GM20431 (cell line): ENCODE measurements at regions not wholly inside any gene's neighbourhood (a gene's known extent, or its start where the extent isn't known, plus 50 kb on each side); places are given as distances from the start of the nearest gene placed in this dataset.
"Not testable (repeated sequence)": the region's sequence is repeated elsewhere in the genome, so short reads cannot be mapped to it uniquely, and the experiment has no call there.

ENCODE experiments used
- in situ Hi-C: fragments of 300-500 bp; cut with MseI, MboI; formaldehyde crosslinking; loops from one replicate; pipeline ENCODE4 v1.15.0; 2020; ENCODE audit warnings: low sequenced_read_pairs; ENCODE audit not compliant: unreplicated experiment

DNA sequence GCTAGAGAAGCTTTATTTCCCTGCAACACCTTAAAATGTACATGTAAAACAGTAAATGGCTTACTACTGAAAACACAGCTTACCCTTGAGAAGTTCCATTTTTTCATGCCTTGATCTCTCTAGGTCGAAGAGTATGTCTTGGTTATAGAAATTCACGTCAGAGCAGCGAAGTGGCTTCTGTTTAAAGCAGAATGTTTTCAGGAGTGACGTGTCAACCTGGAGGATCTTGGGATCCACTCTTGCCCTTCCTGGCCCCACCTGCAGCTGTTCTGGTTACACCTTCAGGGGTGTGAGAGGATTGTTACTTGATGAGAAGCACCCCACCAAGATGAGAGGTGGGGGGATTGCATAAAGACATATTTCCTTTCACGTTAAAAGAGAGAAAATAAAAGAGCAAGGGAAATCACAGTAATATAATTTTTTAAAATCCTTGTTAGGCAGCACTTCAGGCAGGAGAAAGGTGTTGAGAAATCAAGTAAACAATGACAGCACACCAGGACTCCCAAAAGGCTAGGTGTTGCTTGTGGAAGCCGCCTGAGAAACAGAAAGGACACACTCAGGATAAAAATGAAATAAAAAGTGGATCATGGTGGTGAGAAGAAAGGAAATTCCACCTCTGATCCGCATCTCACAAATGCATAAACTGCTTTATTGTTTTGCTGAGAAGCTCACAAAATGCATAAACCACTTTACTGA is 149.7 kb downstream of the UNC5CL start:
- in situ Hi-C loops, result no loop called here

DNA sequence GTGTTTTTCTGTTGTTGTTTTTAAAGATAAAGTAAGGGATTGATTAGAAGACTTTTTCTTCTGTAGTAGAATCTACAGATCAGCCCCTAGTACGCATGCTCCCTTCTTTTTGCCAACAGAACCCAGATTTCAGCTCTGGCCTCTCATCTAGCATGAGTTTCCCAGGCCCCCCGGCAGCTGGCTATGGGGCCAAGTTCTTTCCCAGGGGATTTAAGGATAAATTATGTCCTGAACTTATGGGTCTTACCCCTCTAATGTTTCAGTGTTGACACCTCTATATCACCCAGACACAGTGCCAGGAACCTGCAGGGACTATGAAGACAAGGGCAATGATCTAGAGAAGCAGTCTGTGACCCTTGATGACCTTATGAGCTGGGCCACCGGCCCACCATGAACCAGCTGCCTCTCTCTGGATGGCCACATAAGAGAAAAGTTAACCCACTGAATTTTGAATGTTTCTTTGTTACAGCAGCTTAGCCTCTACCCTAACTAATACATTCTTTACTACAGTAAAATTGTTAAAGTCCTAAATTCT is 150.5 kb downstream of the UNC5CL start:
- in situ Hi-C loops, result no loop called here

DNA sequence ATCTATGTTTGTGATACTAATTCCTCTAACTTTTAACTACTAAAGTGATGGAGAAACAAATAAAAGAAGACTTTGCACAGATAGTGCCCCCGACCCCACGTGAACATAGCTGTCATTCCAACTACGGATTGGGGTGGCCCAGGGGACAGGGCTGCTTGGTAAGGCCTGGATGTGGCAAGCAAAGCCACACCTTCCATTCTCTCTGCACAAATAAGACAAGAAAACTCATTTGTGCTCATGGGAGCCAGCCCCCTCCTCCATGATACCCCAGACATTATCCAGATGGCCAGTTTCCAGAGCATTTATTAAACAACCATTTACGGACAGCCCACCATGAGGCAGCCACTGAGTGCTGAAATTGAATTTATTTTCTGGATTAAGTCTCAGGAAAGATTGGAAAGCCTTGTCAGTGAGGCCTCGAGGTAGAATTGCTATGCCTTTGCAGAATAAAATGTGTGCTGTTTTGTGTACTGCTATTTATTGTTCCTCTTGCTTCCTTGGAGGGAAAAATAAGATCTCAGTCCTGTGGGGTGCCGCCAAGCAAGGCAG is 151.2 kb downstream of the UNC5CL start:
- in situ Hi-C loops, result no loop called here

DNA sequence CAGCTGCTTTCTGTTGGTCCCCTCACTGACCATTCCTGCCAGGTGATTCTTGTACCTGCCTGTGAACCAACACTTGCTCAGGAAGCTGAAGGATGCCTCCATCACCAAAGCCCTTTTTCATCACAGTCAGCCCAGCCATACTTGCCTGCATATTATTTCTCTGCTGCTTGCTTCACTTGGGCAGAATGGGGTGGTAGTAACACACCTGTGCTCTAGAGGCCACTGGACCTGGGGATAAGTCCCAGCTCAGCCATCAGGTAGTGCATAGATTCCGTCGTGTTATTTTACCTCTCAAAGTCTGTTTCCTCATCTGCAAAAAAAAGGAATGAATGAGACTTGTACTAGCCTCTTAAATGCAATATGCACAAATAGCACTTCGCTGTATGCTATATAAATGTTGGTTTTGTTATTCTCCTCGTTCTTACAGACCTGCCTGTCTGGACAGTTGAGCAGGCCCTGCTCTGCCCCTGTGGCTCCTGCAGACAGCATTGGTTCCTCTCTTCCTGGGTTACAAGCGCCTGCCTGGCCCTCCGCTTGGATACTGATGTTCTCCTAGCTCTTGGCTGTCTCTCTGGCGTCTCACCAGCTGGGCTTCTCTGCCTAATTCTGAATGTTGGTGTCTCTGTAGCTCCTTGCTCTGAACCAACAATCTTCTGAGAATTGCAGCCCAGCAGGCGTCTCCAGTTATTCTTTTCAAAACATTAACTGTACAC is 151.8 kb downstream of the UNC5CL start:
- in situ Hi-C loops, result no loop called here

DNA sequence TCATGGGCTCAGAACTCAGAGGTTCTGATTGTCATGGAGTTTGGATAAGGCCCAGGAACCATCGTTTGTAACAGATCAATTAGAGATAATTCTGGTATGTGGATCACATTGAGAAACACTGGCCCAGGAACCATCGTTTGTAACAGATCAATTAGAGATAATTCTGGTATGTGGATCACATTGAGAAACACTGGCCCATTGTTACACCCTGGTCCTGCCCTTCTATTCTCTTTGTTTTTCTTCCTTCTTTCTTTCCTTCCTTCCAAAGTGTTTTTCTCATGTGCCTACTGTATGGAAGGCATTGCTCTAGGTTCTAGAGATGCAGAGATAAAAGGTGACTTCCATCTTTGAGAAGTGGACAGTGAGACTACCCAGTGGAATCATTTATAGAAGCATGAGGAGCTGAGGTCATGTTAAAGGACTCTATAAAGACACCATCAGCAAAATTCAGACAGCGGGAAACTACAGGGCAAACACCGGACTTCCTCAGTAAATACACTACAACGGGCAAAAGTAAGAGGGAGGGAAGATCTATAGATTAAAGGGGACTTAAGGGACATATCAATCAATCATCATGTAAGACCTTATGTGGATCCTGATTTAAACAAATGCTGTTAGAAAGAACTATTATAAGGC is 153.8 kb downstream of the UNC5CL start:
- in situ Hi-C loops, result no loop called here

DNA sequence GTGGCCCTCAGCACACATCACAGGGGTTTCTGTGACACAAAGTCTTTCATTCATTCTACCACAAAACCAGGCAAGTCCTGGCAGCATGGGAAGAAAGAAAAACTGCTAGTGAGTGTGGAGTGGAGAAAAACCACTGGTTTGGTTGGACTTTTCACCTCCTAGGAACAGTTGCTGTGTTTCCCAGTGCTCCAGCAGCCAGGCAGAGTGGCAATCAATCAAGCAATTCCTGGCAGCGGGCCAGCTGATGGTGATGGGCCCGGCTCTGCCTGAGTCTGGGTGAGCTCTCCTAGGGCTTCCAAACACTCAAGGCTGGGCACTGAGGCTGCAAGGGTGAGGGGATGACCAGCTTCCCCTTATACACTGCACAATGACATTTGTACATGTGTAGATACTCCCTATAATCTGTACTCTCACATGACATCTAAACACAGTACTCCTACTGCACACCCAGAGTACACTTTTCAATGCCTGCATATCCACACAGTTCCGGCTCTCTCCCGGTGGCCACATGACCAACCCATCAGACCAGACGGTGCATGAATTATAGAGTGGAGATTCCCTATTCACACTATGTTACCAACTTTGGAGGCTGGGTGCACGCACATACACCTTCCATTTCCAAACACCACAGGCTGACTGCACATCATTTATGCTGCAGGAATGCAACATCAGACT is 156.6 kb downstream of the UNC5CL start:
- in situ Hi-C loops, result no loop called here

DNA sequence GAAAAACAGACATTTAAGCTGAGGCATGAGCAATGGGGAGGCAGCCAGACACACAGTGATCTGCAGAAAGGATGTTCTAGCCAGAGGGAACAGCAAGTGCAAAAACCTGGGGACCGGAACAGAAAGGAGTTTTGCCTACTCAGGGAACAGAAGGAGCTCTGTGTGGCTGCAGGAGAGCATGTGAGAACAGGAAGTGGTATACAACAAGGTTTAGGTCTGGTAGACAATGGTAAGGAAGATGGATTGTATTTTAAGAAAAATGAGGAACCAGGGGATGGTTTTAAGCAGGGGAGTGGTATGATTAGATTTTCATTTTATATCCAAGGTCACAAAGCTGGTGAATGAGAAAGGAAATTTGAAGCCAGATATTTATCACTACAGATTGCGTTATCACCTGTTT is 157.5 kb downstream of the UNC5CL start:
- in situ Hi-C loops, result no loop called here

DNA sequence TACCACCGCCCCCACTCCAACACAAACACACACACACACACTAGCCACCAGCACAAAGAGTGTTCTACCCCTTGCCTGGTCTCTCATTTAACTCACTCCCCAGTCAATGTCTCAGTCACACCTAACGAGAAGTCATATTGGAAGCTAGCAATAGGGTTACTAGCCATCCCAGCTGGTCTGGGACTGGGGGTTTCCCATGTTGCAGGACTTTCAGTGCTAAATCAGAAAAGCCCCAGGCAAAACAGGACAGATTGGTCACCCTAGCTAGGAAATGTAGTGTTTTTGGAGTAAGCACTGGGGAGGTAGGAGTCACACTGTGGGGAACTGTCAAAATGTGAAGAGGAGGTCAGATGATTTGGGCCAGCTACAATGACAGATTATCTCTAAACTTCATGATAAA is 158.1 kb downstream of the UNC5CL start:
- in situ Hi-C loops, result no loop called here

DNA sequence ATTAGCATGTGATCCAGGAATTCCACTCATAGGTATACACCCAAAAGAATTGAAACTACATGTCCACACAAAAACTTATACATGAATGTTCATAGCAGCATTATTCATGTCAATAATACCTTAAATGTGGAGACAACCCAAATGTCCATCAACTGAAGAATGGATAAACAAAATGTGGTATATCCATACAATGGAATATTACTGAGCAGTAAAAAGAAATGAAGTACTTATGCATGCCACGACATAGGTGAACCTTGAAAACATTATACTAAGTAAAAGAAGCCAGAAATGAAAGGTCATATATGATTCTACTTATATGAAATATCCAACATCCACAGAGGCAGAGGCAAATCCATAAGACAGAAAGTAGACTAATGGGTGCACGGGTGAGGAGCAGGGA is 159.9 kb downstream of the UNC5CL start:
- in situ Hi-C loops, result no loop called here

DNA sequence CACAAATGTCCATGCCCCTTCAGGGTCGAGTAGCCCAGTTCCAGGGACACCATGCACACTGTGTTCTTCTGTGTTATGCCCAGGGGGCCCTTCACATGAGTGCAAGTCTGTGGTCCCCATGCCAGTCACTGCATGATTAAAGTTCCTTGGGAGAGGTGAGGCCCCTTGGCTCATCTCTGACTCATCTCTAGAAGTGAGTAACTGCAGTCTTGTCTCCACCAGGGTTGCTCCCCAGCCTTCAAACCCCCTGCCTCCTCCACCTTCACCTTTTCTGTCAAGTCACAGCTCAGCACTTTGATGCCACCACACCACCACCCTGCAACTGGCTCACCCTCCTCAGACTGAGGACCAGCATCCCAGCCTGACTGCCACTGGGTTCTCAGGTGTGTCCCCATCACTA is 161.7 kb downstream of the UNC5CL start:
- in situ Hi-C loops, result no loop called here

DNA sequence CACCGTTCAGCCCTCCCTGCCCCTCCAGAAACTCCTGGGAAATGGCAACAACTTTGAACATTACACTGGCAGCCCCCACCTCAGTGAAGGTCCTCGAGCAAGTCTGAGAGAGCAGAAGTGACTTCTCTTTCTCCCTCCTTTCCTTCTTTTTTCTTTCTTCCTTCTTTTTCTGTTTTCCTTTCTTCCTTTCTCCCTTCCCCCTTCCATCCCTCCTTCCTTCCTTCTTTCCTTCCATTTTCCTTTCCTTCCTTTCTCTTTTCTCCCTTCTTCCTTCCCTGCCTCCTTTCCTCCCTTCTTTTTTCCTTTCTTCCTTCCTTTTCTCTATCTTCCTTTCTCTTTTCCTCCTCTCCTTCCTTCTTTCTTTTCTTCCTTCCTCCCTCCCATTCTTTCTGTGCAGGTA is 162.7 kb downstream of the UNC5CL start:
- in situ Hi-C loops, result no loop called here

DNA sequence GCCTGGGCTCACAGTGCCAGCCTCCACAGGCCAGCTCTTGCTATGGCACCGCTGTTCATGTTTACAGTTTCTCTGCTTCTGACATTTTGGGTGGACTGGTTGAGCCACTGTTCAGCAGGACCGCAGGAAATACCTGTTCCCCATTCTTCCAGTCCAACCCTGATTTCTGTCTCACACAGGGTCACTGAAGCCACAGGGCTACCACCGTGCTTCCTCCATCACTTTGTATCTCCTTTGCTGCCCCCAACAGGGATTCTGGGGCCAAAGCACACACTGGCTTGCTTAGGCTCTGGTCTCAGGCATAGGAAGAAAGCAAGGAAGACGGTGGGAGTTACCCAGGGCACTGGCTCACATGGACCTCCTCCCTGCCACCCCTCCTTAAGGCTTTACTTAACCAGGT is 164.5 kb downstream of the UNC5CL start:
- in situ Hi-C loops, result no loop called here

DNA sequence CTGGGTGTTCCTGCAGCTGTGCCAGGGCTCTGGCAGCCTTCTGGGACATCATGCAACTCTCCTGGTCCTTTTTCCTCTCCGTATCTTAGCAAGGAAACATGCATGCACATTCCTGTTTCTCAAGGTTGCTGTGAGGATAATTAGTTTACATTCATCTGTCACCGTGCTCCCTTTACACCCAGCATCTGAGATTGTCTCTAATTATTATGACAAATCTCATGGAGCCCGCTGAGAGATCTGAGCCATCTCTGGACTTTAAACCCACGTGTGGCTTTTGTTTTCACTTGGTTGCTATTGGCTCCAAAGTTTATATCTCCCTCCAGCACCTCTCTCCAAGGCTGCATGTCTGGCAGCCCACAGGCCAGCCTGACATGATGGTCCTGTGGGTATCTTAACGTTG is 167.6 kb downstream of the UNC5CL start:
- in situ Hi-C loops, result no loop called here

DNA sequence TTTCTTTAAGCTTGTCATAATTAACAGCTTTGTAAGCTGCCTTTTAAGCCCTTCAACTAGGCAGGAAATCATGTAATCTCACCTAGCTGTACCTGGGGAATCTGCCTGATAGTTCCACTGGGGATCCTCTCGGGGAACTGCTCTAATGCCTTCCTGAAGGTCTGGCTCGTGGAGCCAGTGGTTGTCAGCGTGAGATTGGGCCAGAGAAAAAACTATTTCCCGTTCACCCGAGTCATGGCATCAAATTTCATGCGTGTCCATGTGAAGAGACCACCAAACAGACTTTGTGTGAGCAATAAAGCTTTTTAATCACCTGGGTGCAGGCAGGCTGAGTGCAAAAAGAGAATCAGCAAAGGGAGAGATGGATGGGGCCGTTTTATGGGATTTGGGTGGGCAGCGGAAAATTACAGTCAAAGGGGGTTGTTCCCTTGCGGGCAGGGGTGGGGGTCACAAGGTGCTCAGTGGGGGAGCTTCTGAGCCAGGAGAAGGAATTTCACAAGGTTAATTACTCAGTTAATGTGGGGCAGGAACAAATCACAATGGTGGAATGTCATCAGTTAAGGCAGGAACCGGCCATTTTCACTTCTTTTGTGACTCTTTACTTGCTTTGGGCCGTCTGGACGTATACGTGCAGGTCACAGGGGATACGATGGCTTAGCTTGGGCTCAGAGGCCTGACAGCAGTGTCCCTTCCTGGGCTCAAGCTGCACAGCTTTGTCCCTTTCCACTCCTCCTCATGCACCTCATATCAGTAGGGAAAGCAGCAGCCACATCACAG is 170.7 kb downstream of the UNC5CL start:
- in situ Hi-C loops, result not testable (repeated sequence)

DNA sequence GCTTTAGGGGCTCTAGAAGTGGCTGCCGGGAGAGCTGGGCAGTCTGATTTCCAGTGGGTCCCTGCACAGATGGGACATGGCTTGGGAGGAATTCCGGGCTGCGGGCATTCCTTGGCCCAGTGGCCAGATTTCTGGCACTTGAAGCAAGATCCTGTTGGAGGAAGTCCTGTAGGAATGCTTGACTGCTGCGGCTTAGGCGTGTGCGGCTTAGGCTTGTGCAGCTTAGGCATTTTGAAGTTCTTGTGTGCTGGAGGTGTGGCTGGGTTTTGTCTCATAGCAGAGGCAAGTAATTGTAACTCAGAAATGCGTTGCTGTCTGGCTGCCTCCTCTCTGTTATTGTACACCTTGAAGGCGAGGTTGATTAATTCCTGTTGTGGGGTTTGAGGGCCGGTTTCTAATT is 171.5 kb downstream of the UNC5CL start:
- in situ Hi-C loops, result not testable (repeated sequence)

DNA sequence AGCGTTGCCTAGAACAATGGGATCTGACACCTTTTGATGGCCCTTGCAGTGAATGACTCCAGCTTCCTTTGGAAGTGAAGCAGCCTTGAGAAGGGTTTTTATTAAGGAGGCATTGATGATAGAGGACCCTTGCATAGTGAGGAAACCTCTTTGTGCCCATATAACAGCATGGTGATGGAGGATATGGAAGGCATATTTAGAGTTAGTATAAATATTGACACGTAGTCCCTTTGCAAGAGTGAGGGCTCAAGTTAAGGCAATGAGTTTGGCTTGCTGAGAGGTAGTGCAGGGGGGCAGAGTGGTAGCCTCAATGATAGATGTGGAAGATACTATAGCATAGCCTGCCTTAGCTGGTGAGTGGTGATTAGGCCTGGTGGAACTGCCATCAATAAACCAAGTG is 173.8 kb downstream of the UNC5CL start:
- in situ Hi-C loops, result not testable (repeated sequence)

DNA sequence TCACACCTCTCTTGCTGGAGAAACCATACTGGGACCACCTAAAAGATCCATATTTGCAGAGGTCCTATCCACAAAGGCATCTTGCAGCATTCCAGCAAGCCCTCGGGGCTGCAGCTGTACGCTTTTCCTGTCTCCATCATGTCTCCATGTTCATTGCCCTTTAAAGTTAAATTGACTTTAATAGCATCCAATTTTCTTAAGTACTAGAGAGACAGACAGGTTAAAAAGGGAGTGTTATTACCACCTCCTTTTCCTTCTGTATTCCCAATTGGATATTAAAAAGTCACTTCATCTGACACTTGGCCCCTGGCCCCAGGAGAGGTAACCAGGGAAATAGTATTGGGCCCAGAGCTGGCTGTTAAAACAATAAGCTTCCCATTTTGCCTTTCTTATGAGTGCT is 178.6 kb downstream of the UNC5CL start:
- in situ Hi-C loops, result no loop called here

DNA sequence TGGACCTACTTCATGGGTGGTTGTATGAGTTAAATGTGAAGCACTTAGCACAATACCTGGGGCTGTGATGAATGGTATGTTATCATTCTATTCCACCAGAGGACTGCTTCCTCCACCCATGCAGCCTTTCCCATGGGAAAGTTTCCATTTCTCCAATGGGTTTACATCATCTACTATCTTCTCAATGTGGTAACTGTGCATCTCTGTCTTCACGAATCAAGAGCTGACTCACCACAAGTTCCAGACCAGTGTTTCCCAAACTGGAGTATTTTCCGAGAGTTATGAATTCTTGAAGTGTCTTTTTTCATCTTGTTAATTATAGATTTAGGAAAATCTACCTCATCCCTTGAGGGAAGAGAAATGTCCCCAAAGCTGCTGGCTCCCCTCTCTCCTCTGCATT is 182.8 kb downstream of the UNC5CL start:
- in situ Hi-C loops, result no loop called here

DNA sequence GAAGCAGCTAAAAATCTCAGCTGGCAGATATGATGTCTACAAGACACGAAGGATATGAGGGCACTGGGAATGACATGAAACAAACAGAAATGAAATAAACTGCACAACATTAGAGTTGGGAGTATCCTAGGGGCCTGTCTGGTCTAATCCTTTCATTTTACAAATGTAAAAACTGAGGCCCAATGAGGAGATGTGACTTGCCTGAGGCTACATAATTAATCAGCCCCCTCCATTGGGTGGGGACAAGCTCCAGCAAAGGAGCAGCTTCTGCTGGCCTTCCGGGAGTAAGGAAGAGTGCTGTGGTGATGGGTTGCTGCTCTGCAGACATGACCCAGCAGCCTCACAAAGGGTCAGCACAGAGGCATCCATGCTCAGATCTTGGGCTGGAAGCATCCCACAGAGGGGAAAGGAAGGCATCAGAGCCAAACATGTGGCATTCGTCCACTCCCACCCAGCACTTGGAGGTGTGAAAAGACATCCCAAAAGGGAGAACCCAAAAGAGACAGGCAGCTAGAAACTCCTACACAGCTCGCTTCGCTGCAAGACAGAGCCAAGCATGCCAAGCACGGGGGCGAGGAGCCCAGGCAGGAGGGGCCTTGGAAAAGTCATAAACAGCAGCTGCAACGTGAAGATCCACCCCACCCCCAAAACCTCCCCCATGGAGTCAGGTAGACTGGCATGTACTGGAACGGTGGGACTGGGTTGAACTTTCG is 183.7 kb downstream of the UNC5CL start:
- in situ Hi-C loops, result no loop called here
